Iris pigment epithelial cell (primary cell): ENCODE measurements at regions not wholly inside any gene's neighbourhood (a gene's known extent, or its start where the extent isn't known, plus 50 kb on each side); places are given as distances from the start of the nearest gene placed in this dataset.
"Not testable (repeated sequence)": the region's sequence is repeated elsewhere in the genome, so short reads cannot be mapped to it uniquely, and the experiment has no call there.

Source experiments
- DNase-seq: peaks from one replicate; pipeline ENCODE4 v3.0.0-alpha.2; 2011; ENCODE audit warnings: low read depth

- DNase-seq, result no peak
These were observed 142.8 kb downstream of the NECTIN1 start for GRCh38 chr11:119586181-119586580.

- DNase-seq, result peak; percentile 20
These were observed 143.8 kb downstream of the NECTIN1 start for GRCh38 chr11:119585043-119585781.

GRCh38 chr11:119584193-119585042 is 144.6 kb downstream of the NECTIN1 start:
- peak; percentile 78 for DNase-seq

- no peak for DNase-seq
These were observed 145.4 kb downstream of the NECTIN1 start for GRCh38 chr11:119583585-119583984.

- DNase-seq, result not testable (repeated sequence)
These were observed 147.6 kb downstream of the NECTIN1 start for GRCh38 chr11:119581396-119581795.

- DNase-seq, result no peak
These were observed 148.2 kb downstream of the NECTIN1 start for GRCh38 chr11:119580751-119581150.

GRCh38 chr11:119580081-119580480 is 148.9 kb downstream of the NECTIN1 start:
- DNase-seq, result no peak

GRCh38 chr11:119578521-119579191 is 150.3 kb downstream of the NECTIN1 start:
- no peak for DNase-seq

GRCh38 chr11:119573858-119574257 is 150.9 kb upstream of the THY1 start:
- DNase-seq, result no peak

GRCh38 chr11:119572481-119573424 is 149.8 kb upstream of the THY1 start:
- DNase-seq, result no peak

- DNase-seq, result no peak
These were observed 148.3 kb upstream of the THY1 start for GRCh38 chr11:119571311-119571710.

- DNase-seq, result peak; percentile 71
These were observed 145.0 kb upstream of the THY1 start for GRCh38 chr11:119567688-119568582.

- DNase-seq, result no peak
These were observed 143.3 kb upstream of the THY1 start for GRCh38 chr11:119566319-119566718.

- not testable (repeated sequence) for DNase-seq
These were observed 142.7 kb upstream of the THY1 start for GRCh38 chr11:119565693-119566092.

- DNase-seq, result no peak
These were observed 138.0 kb upstream of the THY1 start for GRCh38 chr11:119560961-119561360.

- no peak for DNase-seq
These were observed 137.3 kb upstream of the THY1 start for GRCh38 chr11:119560291-119560690.

- DNase-seq, result no peak
These were observed 129.1 kb upstream of the THY1 start for GRCh38 chr11:119552106-119552485.

- no peak for DNase-seq
These were observed 128.6 kb upstream of the THY1 start for GRCh38 chr11:119551420-119552105.

GRCh38 chr11:119550053-119550752 is 127.2 kb upstream of the THY1 start:
- DNase-seq, result no peak
